ENCODE measurements at regions not wholly inside any gene's neighbourhood (a gene's known extent, or its start where the extent isn't known, plus 50 kb on each side); places are given as distances from the start of the nearest gene placed in this dataset.
A peak's percentile ranks its signal among the peaks of the same experiment; 100 is the strongest.

DNA sequence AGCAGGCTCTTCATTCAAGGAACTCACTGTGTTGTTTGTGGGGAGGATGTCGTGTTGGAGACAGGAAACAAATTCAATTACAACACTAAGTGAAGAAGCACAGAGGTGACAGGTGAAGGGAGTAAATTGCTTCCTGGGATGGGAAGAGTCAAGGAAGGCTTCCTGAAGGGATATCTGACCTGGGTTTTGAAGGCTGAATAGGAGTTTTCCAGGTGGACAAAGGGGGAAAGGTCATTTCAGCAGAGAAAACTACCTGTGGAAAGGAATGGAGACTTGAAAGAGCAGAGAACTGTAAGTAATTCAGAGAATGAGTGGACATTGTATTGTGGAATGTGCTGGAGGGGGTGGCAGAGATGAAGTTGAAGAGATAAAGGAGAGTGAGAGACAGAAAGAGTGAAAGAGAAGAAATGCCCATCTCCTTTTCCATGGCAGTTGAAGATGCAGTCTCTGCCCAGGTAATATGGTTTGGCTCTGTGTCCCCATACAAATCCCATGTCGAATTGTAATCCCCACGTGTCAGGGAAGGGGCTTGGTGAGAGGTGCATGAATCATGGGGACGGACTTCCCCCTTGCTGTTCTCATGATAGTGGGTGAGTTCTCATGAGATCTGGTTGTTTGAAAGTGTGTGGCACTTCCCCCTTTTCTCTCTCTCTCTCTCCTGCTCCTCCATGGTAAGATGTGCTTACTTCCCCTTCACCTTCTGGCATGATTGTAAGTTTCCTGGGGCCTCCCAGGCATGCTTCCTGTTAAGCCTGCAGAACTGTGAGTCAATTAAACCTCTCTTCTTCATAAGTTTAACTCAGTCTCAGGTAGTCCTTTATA lies 205.7 kb upstream of the BCOR start:
- H3K9me3 ChIP-seq (ENCODE audit: control insufficient read depth, low read depth, low read length): no peaks in the 10 kb centered on the region
- H3K27me3 ChIP-seq (ENCODE audit: control insufficient read depth, insufficient read depth, low read length): no peaks in the 10 kb centered on the region
- DNase-seq: no peak
- no peak overlapping the region for H3K27ac ChIP-seq (ENCODE audit: low read length)
- WGBS (ENCODE audit: insufficient coverage, low lambda C conversion rate): no CpG with 5 or more reads among the region's 4 CpGs
- H3K36me3 ChIP-seq (ENCODE audit: control insufficient read depth, insufficient read depth, low read length): no peaks in the 10 kb centered on the region
- H3K4me1 ChIP-seq (ENCODE audit: control insufficient read depth, insufficient read depth, low read length): peaks cover 4% of the 10 kb centered on the region
- H3K4me3 ChIP-seq (ENCODE audit: low read length): no peak overlapping the region

DNA sequence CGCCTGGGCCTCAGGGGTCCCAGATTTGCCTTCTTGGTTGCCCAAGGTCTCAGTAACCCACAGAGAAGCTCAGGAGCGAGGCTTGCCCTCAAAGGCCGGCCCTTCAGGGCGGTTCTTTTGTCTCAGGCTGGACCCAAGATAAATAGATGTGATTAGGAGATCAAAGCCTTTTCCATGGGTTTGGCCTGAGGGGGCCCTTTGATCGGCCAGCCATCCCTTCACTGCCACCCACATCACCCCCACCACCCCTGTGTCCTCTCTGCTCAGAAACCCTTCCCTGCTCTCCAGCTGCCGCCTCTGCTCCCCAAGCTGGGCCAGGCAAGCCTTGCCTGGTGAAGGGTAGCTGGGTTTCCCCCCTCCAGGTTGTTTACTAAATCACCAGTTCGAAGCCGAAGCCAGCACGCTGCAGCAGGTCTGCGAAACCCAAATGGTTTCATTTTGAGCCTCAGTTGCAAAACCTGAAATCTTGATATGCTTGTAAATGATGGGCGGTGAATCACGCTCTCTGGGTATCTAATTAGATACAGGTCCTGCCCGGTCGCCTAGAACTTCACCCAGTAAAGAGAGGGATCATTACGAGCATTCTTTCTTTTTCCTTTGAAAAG lies 202.6 kb upstream of the BCOR start:
- no CpG with 5 or more reads among the region's 15 CpGs for WGBS (ENCODE audit: insufficient coverage, low lambda C conversion rate)

DNA sequence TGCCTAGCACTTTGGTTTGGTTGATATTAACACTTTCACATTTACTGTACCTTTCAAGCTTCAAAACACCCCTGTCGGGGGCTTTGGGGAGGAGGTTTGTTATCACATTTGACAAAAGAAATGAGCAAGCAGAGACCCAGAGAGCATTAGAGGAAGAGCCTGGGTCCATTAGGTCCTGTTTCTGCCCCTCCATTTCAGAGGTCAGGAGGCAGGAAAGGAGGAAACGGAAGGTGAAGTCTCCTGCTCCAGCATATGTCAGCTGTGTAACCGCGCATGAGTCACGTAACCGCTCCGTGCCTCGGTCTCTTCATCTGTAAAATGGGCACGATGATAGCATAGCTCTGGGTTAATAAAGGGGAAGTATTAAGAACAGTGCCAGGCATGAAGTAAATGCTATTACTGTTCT lies 201.9 kb upstream of the BCOR start:
- H3K9me3 ChIP-seq (ENCODE audit: control insufficient read depth, low read depth, low read length): no peaks in the 10 kb centered on the region
- H3K27ac ChIP-seq (ENCODE audit: low read length): no peak overlapping the region
- no peak for DNase-seq
- no CpG with 5 or more reads among the region's 9 CpGs for WGBS (ENCODE audit: insufficient coverage, low lambda C conversion rate)
- H3K4me3 ChIP-seq (ENCODE audit: low read length): no peak overlapping the region
- H3K27me3 ChIP-seq (ENCODE audit: control insufficient read depth, insufficient read depth, low read length): no peaks in the 10 kb centered on the region
- H3K36me3 ChIP-seq (ENCODE audit: control insufficient read depth, insufficient read depth, low read length): no peaks in the 10 kb centered on the region
- peaks cover 12% of the 10 kb centered on the region for H3K4me1 ChIP-seq (ENCODE audit: control insufficient read depth, insufficient read depth, low read length)

More for the DNA sequence above, 202.6 kb upstream of the BCOR start:
- no peak for DNase-seq
- peaks cover 12% of the 10 kb centered on the region for H3K4me1 ChIP-seq (ENCODE audit: control insufficient read depth, insufficient read depth, low read length)
- no peaks in the 10 kb centered on the region for H3K9me3 ChIP-seq (ENCODE audit: control insufficient read depth, low read depth, low read length)
- H3K4me3 ChIP-seq (ENCODE audit: low read length): no peak overlapping the region
- H3K27me3 ChIP-seq (ENCODE audit: control insufficient read depth, insufficient read depth, low read length): no peaks in the 10 kb centered on the region
- H3K36me3 ChIP-seq (ENCODE audit: control insufficient read depth, insufficient read depth, low read length): no peaks in the 10 kb centered on the region
- H3K27ac ChIP-seq (ENCODE audit: low read length): no peak overlapping the region

DNA sequence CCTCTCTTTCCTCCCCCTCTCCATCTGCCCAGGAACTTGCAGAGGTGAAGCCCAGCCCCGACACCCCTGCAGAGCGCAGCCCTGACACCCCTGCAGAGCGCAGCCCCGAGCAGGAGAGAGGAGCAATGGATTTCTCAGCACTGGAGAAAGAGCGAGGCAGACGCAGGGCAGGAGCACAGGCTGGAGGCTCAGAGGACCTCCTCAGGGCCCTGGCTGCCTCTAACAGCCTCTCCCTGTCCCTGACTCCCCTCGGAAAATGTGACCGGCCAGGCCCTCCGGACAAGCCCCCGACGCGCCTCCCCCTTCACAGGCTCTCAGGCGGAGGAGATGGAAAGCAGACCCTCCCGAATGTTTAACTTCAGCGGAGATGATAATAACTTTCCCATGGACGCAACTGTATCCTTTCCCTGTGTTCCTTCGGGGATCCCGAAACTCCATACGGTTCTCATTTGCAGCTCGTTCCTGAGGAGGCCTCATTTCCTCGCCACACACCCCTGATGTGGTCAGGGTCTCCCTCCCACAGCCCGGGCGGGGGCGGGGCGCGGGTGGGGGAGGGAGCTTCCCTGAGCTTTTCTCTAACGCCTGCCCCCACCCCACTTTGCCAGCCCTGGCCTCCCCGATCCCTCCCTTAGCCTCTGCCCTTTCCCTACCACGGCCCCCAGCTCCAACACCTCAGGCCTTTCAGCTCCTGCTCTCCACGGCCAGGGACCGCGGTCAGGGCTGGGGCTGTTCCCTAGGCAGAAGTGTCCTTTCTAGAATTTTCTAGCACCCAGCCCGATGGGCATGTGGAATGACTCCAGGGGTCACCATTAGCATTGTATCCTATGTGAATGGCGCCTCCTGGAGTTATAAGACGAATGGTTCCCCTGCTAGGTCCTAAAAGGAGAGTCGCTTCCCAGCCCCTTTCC lies 201.1 kb upstream of the BCOR start:
- no peaks in the 10 kb centered on the region for H3K27me3 ChIP-seq (ENCODE audit: control insufficient read depth, insufficient read depth, low read length)
- peak in 1 of 2 donors; percentile 11 for DNase-seq
- H3K9me3 ChIP-seq (ENCODE audit: control insufficient read depth, low read depth, low read length): no peaks in the 10 kb centered on the region
- 80% methylated on average over 1 of the region's 36 CpGs for WGBS (ENCODE audit: insufficient coverage, low lambda C conversion rate)
- peaks cover 12% of the 10 kb centered on the region for H3K4me1 ChIP-seq (ENCODE audit: control insufficient read depth, insufficient read depth, low read length)
- H3K4me3 ChIP-seq (ENCODE audit: low read length): no peak overlapping the region
- no peaks in the 10 kb centered on the region for H3K36me3 ChIP-seq (ENCODE audit: control insufficient read depth, insufficient read depth, low read length)
- peak overlapping the region; percentile 77 for H3K27ac ChIP-seq (ENCODE audit: low read length)

DNA sequence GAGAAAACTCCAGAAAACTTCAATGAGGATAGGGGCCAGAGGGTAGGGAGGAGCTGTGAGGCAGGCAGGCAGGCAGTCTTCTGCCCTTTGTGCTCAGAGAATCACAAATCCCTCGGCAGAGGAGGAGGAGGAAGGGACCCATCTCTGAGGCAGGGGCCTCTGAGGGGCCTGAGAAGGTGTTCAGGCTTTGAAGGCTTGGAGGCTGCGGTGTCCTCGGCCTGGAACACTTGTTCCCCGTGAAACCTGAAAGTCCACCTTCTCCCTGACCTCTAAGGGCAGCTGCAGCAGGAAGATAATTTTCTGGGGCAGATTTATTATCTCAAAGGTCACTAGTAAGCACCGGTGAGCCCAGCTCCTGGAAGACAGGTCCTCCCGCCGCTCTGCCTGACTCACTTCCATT lies 200.3 kb upstream of the BCOR start:
- Histone ChIP-seq H3K4me1 (ENCODE audit: control insufficient read depth, insufficient read depth, low read length) (peaks cover 12% of the 10 kb centered on the region), H3K27ac (ENCODE audit: low read length) (peak overlapping the region; percentile 77), H3K27me3 (ENCODE audit: control insufficient read depth, insufficient read depth, low read length) (no peaks in the 10 kb centered on the region), H3K9me3 (ENCODE audit: control insufficient read depth, low read depth, low read length) (no peaks in the 10 kb centered on the region), H3K4me3 (ENCODE audit: low read length) (no peak overlapping the region), H3K36me3 (ENCODE audit: control insufficient read depth, insufficient read depth, low read length) (no peaks in the 10 kb centered on the region)
- no CpG with 5 or more reads among the region's 7 CpGs for WGBS (ENCODE audit: insufficient coverage, low lambda C conversion rate)
- peak; percentile 38 to 68 for DNase-seq

DNA sequence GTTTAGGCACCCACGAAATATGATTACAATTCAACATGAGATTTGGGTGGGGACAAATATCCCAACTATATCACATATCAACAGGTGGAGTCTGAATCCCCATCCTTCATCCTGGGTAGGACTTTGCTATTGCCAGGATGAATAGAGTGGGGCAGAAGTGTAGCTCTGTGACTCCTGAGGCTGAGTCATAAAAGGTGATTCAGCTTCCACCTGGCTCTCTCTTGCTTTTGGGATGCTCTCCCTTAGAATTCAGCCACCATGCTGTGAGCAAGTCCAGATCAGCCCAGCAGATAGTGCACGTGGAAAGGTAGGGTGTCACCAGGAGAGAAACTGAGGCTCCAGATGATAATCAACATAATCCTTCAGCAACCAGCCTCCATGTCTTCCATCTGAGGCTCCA lies 193.8 kb upstream of the BCOR start:
- no CpG with 5 or more reads among the region's 2 CpGs for WGBS (ENCODE audit: insufficient coverage, low lambda C conversion rate)
- H3K4me1 ChIP-seq (ENCODE audit: control insufficient read depth, insufficient read depth, low read length): no peaks in the 10 kb centered on the region

DNA sequence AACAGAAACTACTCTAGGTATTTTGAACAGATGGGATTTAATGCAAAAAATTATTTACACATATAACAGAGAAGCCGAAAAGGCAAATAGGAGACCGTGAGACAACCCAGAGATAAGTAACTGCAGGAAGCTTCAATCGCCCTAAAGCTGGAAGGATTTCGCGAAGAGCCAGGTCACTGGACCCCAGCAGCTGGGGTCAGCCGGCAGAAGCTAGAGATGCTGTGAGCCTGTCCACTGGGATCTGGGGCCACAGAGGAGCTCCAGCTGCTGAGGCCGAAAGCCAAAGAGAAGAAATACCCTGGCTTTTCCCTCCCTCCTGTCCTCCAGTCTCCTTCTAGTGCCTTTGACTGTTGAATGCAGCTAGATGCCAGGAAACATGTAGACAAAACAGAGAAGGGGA lies 192.8 kb upstream of the BCOR start:
- no peak overlapping the region for H3K27ac ChIP-seq (ENCODE audit: low read length)
- no peaks in the 10 kb centered on the region for H3K27me3 ChIP-seq (ENCODE audit: control insufficient read depth, insufficient read depth, low read length)
- no peak for DNase-seq
- H3K4me1 ChIP-seq (ENCODE audit: control insufficient read depth, insufficient read depth, low read length): no peaks in the 10 kb centered on the region
- no peaks in the 10 kb centered on the region for H3K9me3 ChIP-seq (ENCODE audit: control insufficient read depth, low read depth, low read length)
- no CpG with 5 or more reads among the region's 7 CpGs for WGBS (ENCODE audit: insufficient coverage, low lambda C conversion rate)
- H3K4me3 ChIP-seq (ENCODE audit: low read length): no peak overlapping the region
- H3K36me3 ChIP-seq (ENCODE audit: control insufficient read depth, insufficient read depth, low read length): no peaks in the 10 kb centered on the region

More for the DNA sequence above, 193.8 kb upstream of the BCOR start:
- no peak overlapping the region for H3K27ac ChIP-seq (ENCODE audit: low read length)
- no peaks in the 10 kb centered on the region for H3K9me3 ChIP-seq (ENCODE audit: control insufficient read depth, low read depth, low read length)
- DNase-seq: no peak
- no peak overlapping the region for H3K4me3 ChIP-seq (ENCODE audit: low read length)
- no peaks in the 10 kb centered on the region for H3K36me3 ChIP-seq (ENCODE audit: control insufficient read depth, insufficient read depth, low read length)
- H3K27me3 ChIP-seq (ENCODE audit: control insufficient read depth, insufficient read depth, low read length): no peaks in the 10 kb centered on the region

DNA sequence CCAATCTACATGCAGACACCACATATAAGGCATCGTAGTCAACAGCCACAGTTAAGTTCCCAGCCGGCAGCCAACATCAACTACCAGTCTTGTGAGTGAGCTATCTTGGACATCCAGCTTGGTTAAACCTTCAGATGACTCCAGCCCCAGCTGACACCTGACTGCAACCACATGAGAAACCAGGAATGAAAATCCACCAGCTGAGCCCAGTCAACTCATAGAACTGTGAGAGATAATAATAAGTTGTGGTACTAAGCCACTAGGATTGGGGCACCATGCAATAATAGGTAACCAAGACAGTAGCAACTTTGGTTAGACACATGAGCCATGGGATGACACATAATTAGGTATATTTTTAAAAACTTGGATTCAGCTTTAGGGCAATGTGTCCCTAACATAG lies 188.1 kb upstream of the BCOR start:
- no peaks in the 10 kb centered on the region for H3K4me1 ChIP-seq (ENCODE audit: control insufficient read depth, insufficient read depth, low read length)
- H3K4me3 ChIP-seq (ENCODE audit: low read length): no peak overlapping the region
- no peaks in the 10 kb centered on the region for H3K9me3 ChIP-seq (ENCODE audit: control insufficient read depth, low read depth, low read length)
- no peaks in the 10 kb centered on the region for H3K27me3 ChIP-seq (ENCODE audit: control insufficient read depth, insufficient read depth, low read length)
- H3K36me3 ChIP-seq (ENCODE audit: control insufficient read depth, insufficient read depth, low read length): no peaks in the 10 kb centered on the region
- DNase-seq: no peak
- H3K27ac ChIP-seq (ENCODE audit: low read length): no peak overlapping the region
- no CpG with 5 or more reads among the region's 2 CpGs for WGBS (ENCODE audit: insufficient coverage, low lambda C conversion rate)

DNA sequence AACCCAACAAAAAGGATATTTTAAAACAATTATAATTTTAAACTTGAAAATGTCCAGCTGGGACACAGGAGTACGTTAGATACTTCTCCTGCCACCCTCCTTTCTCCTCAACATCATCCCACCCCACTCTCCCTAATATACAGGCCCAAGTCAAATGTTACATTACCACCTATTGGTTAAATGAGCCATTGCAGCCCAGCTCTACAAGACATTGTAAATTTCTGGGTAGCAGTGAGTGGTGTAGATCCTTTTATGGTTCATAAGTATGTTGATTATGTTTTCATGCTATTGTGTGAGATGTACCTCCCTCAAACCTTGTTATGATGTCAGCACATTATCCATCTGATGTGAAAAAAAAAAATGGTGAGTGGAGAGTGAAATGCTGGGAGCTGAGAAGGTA lies 187.1 kb upstream of the BCOR start:
- no peak for DNase-seq
- H3K9me3 ChIP-seq (ENCODE audit: control insufficient read depth, low read depth, low read length): no peaks in the 10 kb centered on the region
- H3K27ac ChIP-seq (ENCODE audit: low read length): no peak overlapping the region
- H3K27me3 ChIP-seq (ENCODE audit: control insufficient read depth, insufficient read depth, low read length): no peaks in the 10 kb centered on the region
- H3K36me3 ChIP-seq (ENCODE audit: control insufficient read depth, insufficient read depth, low read length): no peaks in the 10 kb centered on the region
- H3K4me3 ChIP-seq (ENCODE audit: low read length): no peak overlapping the region
- 100% methylated on average over 1 of the region's 1 CpG for WGBS (ENCODE audit: insufficient coverage, low lambda C conversion rate)
- no peaks in the 10 kb centered on the region for H3K4me1 ChIP-seq (ENCODE audit: control insufficient read depth, insufficient read depth, low read length)

DNA sequence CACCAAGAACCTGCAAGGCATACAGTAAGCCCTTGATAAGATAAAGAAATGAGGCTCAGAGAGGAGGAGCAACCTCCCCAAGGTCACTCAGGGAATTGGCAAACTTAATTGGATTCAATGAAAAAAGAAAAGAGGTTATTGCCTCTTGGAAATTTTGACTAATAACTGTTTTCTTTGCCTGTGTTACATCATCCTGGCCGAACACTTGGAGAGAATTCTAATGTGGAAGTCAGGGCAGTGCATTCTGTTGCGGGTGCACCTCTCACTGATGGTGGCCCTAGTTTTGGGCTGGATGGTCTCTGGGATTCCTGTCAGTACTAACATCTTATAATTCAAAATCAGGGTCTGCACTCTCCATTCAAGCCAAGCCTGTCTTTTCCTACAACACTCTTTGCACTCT lies 186.2 kb upstream of the BCOR start:
- Histone ChIP-seq H3K4me3 (ENCODE audit: low read length) (no peak overlapping the region), H3K4me1 (ENCODE audit: control insufficient read depth, insufficient read depth, low read length) (no peaks in the 10 kb centered on the region), H3K9me3 (ENCODE audit: control insufficient read depth, low read depth, low read length) (no peaks in the 10 kb centered on the region), H3K27me3 (ENCODE audit: control insufficient read depth, insufficient read depth, low read length) (no peaks in the 10 kb centered on the region), H3K36me3 (ENCODE audit: control insufficient read depth, insufficient read depth, low read length) (no peaks in the 10 kb centered on the region), H3K27ac (ENCODE audit: low read length) (no peak overlapping the region)
- DNase-seq: no peak
- no CpG with 5 or more reads among the region's 2 CpGs for WGBS (ENCODE audit: insufficient coverage, low lambda C conversion rate)

Measured in large intestine (tissue), 3 donors.